LoVo (cell line): ENCODE measurements at regions not wholly inside any gene's neighbourhood (a gene's known extent, or its start where the extent isn't known, plus 50 kb on each side); places are given as distances from the start of the nearest gene placed in this dataset.

Experiments used
- DNase-seq: peaks from one replicate; pipeline ENCODE4 v3.0.0-alpha.2; 2016; ENCODE audit warnings: low spot score

DNA sequence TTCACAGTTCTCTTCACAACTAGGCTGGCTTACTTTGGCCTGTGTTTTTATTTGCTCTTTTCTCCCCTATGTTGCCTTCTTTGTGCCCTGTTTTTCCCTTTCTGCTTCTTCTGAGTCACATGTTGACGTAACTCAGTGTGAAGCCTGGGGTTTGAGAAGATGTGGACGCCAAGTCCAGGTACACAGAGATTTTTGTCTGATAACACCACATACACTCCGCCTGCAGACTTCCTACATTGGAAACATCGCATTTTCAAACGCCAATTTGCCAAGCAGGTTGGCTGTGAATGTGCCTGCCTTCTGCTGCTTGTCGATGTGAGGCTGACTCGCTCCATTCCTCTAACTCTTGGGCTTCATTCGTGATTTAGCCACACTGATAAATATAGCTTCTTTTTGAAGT is 62.6 kb upstream of the FN1 start:
- DNase-seq: no peak

DNA sequence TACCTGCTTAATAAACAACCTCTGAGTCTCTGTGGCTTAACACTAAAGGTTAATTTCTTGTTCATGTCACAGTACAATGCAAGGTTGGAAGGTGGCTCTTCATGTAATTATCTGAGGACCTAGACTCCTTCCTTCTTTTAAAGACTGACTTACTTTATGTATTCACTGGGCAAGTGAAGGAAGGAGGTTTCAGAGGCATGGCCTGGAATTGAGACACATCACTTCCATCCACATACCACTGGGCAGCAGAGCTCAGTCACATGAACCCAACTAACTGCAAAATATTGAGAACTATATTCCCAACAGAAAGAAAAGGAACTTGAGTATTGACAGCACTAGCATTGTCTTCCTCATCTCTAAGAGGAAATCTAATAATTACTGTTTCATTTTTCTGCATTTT is 57.5 kb upstream of the FN1 start:
- no peak for DNase-seq

DNA sequence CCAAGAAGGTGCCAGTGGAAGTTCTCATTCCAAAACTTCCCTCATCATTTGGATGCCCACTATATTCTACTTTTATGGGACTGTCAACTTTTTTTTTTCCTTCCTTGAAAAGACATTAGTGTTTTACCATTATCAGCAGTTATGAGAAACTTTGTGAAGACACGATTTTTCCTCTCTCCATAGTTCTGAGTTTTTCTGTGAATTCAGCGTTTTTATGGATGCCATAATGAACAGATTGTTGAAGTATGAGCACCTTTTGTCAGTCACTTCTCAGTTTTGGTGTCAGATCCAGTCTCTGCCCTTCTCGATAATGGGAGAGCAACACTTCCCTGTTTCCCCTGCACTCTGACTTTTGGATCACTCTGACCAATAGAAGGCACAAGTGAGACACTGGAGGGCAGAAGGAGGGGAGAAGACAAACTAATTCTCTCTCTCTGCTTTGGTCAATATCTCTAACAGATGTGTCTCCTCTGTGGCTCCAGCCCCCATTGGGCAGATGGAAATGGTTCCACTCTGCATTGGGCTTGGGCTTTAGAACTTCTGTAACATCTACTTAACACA is 53.5 kb upstream of the FN1 start:
- DNase-seq: no peak

DNA sequence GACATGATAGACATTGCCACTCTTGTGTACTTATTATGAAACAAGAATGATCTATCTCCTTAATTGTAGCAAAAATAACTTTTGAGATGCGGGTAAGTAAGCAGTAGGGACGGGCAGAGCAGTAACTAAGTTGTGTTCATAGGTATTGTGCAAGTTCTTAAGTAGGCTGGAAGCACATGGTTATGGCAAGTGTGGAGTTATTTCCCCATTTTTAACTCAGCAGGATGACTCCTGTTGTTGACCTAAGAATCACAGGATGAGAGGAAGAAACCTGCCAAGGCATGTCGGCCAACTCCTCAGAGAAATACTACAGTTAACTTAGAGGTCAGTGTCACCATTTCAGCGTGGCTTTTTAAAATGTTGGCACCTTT is 51.1 kb upstream of the FN1 start:
- no peak for DNase-seq

DNA sequence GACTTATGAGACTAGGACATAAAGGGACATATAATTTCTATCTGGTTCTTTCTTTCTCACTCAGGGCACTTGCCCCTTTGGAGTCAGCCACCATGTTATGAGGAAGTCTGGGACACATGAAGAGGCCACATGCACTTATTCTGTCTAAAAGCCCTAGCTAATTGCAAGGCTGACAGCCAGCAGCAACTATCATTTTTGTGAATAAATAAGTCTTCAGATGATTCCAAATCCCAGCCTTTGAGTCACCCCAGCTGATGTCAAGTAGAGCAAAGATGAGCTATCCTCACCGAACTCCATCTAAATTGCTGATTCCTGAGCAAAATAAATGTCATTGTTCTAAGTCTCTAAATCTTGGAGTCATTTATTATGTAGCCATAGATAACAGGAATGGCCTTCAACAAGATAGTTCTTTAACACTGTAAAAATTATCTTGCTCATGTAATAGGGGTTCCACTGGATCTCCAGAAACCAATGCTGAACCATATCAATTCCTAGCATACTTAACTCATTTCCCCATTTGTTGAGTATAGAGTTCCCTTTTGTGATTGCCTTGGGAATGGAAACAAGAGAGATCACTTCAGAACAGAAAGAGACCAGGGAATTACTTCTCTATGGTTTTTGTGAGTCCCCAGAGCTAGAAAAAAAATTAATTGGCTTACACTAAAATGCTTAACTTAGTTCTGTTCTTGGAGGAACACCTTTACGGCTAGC is 50.6 kb upstream of the FN1 start:
- no peak for DNase-seq
